ENCODE measurements at regions not wholly inside any gene's neighbourhood (a gene's known extent, or its start where the extent isn't known, plus 50 kb on each side); places are given as distances from the start of the nearest gene placed in this dataset.

DNA sequence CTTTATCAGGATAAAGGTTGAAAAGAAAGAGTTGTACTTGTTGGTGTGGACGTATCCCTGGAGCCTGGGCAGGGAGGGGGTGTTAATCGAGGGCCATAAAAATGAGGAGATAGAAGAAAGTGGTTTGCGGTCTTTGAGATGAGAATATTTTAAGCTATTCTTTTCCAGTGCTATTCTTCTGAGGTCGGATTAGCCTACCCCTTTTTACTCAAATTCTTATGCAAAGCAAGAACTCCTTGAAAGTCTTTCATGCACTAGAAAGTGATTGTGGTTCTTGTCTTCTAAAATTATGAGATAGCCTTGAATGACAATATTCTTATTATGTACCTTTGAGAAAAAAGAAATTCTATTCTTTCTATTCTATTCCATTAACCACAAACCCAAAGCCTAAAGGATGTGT is 201.3 kb upstream of the SEMA3C start:
- no peak for DNase-seq
- Histone ChIP-seq H3K9me3 (ENCODE audit: control insufficient read depth, low read depth, low read length) (no peaks in the 10 kb centered on the region), H3K4me1 (ENCODE audit: control insufficient read depth, insufficient read depth, low read length) (no peaks in the 10 kb centered on the region), H3K27ac (ENCODE audit: low read length) (no peak overlapping the region), H3K4me3 (ENCODE audit: low read length) (no peak overlapping the region), H3K36me3 (ENCODE audit: control insufficient read depth, insufficient read depth, low read length) (no peaks in the 10 kb centered on the region), H3K27me3 (ENCODE audit: control insufficient read depth, insufficient read depth, low read length) (no peaks in the 10 kb centered on the region)
- 100% methylated on average over 2 of the region's 4 CpGs for WGBS (ENCODE audit: insufficient coverage, low lambda C conversion rate)

DNA sequence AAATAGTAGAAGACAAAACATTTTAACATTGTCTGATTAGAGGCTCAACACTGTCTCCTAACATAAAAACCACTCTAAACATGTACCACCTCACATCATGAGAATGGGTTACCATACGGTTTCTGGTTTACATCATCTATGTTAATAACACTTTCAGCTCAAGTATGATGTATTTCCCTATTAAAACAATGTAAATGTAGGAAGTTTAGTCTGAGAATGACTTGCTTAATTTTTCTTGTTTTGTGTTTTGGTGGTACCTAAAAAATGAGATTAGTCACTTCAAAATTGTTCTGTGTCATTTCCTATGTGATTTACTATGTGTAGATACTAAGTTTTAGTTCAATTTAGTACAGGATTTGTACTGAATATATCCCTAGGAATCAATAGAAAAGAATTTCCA is 195.8 kb upstream of the SEMA3C start:
- Histone ChIP-seq H3K9me3 (ENCODE audit: control insufficient read depth, low read depth, low read length) (no peaks in the 10 kb centered on the region), H3K4me3 (ENCODE audit: low read length) (no peak overlapping the region), H3K36me3 (ENCODE audit: control insufficient read depth, insufficient read depth, low read length) (no peaks in the 10 kb centered on the region), H3K27ac (ENCODE audit: low read length) (no peak overlapping the region), H3K27me3 (ENCODE audit: control insufficient read depth, insufficient read depth, low read length) (no peaks in the 10 kb centered on the region), H3K4me1 (ENCODE audit: control insufficient read depth, insufficient read depth, low read length) (no peaks in the 10 kb centered on the region)
- no peak for DNase-seq
- no CpG with 5 or more reads among the region's 1 CpG for WGBS (ENCODE audit: insufficient coverage, low lambda C conversion rate)

DNA sequence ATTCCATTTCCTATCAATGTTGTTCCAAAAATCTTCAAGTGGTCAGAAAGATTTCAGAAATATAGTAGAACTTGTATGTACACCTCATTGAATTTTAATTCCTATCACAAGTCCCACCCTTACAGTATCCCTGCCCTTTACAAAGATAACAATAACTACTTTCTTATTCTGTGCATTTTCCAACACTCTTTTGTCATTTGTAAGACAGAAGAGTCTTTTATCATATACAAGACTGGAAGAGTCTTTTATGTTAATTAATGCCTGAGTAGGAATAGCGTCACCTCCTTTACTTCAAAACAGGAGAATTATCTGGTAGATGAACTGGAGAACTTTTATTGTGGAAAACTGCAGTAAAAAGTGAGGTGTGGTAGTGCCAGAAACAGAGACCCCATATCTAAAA is 193.9 kb upstream of the SEMA3C start:
- Histone ChIP-seq H3K27me3 (ENCODE audit: control insufficient read depth, insufficient read depth, low read length) (no peaks in the 10 kb centered on the region), H3K4me1 (ENCODE audit: control insufficient read depth, insufficient read depth, low read length) (no peaks in the 10 kb centered on the region), H3K4me3 (ENCODE audit: low read length) (no peak overlapping the region), H3K9me3 (ENCODE audit: control insufficient read depth, low read depth, low read length) (no peaks in the 10 kb centered on the region), H3K27ac (ENCODE audit: low read length) (no peak overlapping the region), H3K36me3 (ENCODE audit: control insufficient read depth, insufficient read depth, low read length) (no peaks in the 10 kb centered on the region)
- 100% methylated on average over 1 of the region's 1 CpG for WGBS (ENCODE audit: insufficient coverage, low lambda C conversion rate)
- DNase-seq, result no peak

DNA sequence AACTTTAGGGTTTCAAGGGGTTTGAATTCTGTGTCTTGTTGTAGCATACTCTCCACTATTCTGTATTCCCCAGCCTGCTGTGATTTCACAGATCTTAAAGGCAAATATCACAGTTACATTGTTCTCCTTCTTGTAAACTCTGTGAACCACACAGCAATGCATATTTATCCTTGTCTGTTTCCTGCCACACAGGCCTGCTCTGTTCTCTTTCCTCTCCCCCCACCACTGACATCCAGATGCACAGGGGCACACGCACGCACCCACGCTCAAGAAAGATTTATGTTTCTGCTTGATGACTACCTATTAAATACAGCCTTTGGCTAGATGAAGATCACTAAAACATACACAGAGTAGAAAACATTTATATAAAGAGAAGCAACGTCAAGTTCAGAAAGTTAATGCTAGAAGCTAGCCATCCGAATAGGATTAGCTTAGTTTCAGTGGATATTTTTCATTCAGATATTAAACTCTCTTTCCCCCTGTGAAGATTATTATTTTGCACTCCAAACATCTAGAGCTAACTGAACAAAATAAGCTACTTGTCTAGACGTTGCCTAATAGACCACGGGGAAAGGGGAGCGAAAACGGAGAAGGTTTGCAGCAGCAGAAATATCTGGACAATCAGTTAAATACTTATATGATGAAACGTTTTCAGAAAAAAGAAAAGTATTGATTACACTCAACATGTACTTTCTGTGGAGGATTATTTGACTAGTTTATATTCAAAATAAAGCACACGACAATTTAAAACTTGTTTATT is 193.1 kb upstream of the SEMA3C start:
- Histone ChIP-seq H3K4me3 (ENCODE audit: low read length) (no peak overlapping the region), H3K4me1 (ENCODE audit: control insufficient read depth, insufficient read depth, low read length) (no peaks in the 10 kb centered on the region), H3K9me3 (ENCODE audit: control insufficient read depth, low read depth, low read length) (no peaks in the 10 kb centered on the region), H3K27me3 (ENCODE audit: control insufficient read depth, insufficient read depth, low read length) (no peaks in the 10 kb centered on the region), H3K36me3 (ENCODE audit: control insufficient read depth, insufficient read depth, low read length) (no peaks in the 10 kb centered on the region), H3K27ac (ENCODE audit: low read length) (no peak overlapping the region)
- DNase-seq, result peak in 1 of 2 donors; percentile 11
- WGBS (ENCODE audit: insufficient coverage, low lambda C conversion rate), result 77% methylated on average over 2 of the region's 11 CpGs

DNA sequence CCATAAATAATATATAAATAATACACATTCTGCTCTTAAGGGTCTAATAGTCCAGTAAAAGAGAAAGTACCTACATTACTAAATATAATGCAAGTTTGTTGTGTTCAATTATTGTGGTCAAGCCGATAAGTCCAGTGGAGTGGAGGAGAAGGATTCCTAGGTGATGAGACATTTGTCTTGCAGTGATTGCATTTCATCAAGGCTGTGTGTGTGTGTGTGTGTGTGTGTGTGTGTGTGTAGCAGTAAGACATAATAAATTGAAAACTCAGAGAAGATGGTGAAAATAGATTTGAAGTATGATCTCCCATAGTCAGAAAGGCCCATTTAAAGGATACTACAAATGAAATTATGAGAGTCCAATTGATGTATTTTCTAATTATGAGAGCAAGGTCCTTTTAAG is 192.5 kb upstream of the SEMA3C start:
- no peaks in the 10 kb centered on the region for H3K9me3 ChIP-seq (ENCODE audit: control insufficient read depth, low read depth, low read length)
- WGBS (ENCODE audit: insufficient coverage, low lambda C conversion rate), result no CpG with 5 or more reads among the region's 1 CpG
- no peak overlapping the region for H3K4me3 ChIP-seq (ENCODE audit: low read length)
- no peak for DNase-seq
- H3K27ac ChIP-seq (ENCODE audit: low read length), result no peak overlapping the region
- no peaks in the 10 kb centered on the region for H3K4me1 ChIP-seq (ENCODE audit: control insufficient read depth, insufficient read depth, low read length)
- H3K27me3 ChIP-seq (ENCODE audit: control insufficient read depth, insufficient read depth, low read length), result no peaks in the 10 kb centered on the region
- no peaks in the 10 kb centered on the region for H3K36me3 ChIP-seq (ENCODE audit: control insufficient read depth, insufficient read depth, low read length)

DNA sequence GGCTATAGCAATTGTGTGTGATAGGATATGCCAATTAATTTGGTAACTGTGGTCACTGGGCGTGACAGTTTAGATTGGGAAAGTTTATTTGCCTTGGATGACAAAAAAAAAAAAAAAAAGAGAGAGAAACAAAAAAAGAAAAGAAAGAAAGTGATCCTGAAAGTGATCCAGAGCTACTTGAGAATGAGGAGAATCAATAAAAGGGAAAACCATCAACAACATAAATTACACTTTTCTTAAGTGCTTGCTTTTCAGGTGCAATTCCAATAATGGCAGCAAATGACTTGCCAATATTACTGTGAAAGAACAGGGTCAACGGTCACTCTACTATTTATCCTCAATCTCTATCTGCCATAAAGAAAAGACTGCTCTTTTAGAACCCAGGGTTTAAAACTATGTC is 191.8 kb upstream of the SEMA3C start:
- WGBS (ENCODE audit: insufficient coverage, low lambda C conversion rate), result 100% methylated on average over 1 of the region's 2 CpGs
- no peak overlapping the region for H3K27ac ChIP-seq (ENCODE audit: low read length)
- H3K4me1 ChIP-seq (ENCODE audit: control insufficient read depth, insufficient read depth, low read length), result no peaks in the 10 kb centered on the region
- no peaks in the 10 kb centered on the region for H3K36me3 ChIP-seq (ENCODE audit: control insufficient read depth, insufficient read depth, low read length)
- no peak for DNase-seq
- no peaks in the 10 kb centered on the region for H3K9me3 ChIP-seq (ENCODE audit: control insufficient read depth, low read depth, low read length)
- no peak overlapping the region for H3K4me3 ChIP-seq (ENCODE audit: low read length)
- no peaks in the 10 kb centered on the region for H3K27me3 ChIP-seq (ENCODE audit: control insufficient read depth, insufficient read depth, low read length)

DNA sequence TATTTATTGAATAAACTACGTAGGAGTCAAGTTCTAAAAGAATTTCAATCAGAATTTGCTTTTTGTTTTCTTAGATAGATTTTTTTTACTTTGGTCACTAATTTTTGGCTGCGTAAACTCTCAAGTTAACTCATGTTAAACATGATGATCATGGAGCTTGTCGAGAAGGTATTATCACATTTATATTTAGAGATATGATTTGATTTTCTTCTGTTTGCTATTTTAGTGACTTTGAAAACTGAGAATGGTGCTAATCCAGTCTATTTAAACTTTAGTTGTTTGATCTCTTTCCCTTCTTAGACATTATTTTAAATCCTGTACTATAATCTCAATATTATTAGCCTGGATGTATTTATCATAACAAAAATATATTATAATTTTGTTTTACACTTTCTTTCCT is 179.4 kb upstream of the SEMA3C start:
- no peak for DNase-seq
- no peaks in the 10 kb centered on the region for H3K27me3 ChIP-seq (ENCODE audit: control insufficient read depth, insufficient read depth, low read length)
- H3K9me3 ChIP-seq (ENCODE audit: control insufficient read depth, low read depth, low read length), result no peaks in the 10 kb centered on the region
- H3K4me1 ChIP-seq (ENCODE audit: control insufficient read depth, insufficient read depth, low read length), result no peaks in the 10 kb centered on the region
- no peak overlapping the region for H3K27ac ChIP-seq (ENCODE audit: low read length)
- no peak overlapping the region for H3K4me3 ChIP-seq (ENCODE audit: low read length)
- 80% methylated on average over 3 of the region's 3 CpGs for WGBS (ENCODE audit: insufficient coverage, low lambda C conversion rate)
- H3K36me3 ChIP-seq (ENCODE audit: control insufficient read depth, insufficient read depth, low read length), result no peaks in the 10 kb centered on the region

DNA sequence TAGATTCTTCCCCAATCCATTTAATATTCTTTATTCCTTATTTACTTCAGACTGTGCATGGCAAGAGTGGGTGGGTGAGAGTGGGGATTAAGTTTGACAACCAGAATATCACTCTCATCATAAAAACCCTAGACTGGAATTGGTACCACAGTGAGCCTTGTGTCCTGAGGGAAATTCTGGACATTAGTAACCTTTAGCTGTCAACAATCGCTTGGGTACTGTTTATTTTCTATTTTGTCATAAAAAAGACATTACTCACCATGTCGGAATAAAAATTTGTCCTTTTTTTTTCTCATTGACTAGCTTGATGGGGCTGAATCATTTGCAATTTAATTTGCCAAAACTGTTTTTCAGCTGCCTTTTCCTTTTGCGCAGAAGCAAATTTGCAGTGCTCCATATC is 176.1 kb upstream of the SEMA3C start:
- Histone ChIP-seq H3K27ac (ENCODE audit: low read length) (no peak overlapping the region), H3K27me3 (ENCODE audit: control insufficient read depth, insufficient read depth, low read length) (no peaks in the 10 kb centered on the region), H3K4me1 (ENCODE audit: control insufficient read depth, insufficient read depth, low read length) (no peaks in the 10 kb centered on the region), H3K9me3 (ENCODE audit: control insufficient read depth, low read depth, low read length) (no peaks in the 10 kb centered on the region), H3K4me3 (ENCODE audit: low read length) (no peak overlapping the region), H3K36me3 (ENCODE audit: control insufficient read depth, insufficient read depth, low read length) (no peaks in the 10 kb centered on the region)
- 54% methylated on average over 2 of the region's 3 CpGs for WGBS (ENCODE audit: insufficient coverage, low lambda C conversion rate)
- no peak for DNase-seq

DNA sequence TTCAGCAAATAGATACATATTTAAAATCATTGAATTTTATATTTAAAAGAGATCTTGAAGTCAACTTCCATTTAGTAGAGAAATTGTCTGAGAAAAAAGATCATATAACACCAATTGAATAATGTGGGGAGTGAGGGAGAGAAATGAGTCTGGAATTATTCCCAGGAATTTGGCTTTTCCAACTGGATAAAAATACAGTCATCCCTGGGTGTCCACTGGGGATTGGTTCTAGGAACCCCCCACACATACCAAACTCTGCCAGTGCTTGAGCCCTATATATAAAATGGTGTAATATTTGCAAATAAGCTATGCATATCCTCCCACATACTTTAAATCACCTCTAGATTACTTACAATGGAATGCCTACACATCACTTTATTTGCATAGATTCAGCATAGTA is 162.8 kb upstream of the SEMA3C start:
- Histone ChIP-seq H3K27ac (ENCODE audit: low read length) (no peak overlapping the region), H3K27me3 (ENCODE audit: control insufficient read depth, insufficient read depth, low read length) (no peaks in the 10 kb centered on the region), H3K4me3 (ENCODE audit: low read length) (no peak overlapping the region), H3K9me3 (ENCODE audit: control insufficient read depth, low read depth, low read length) (no peaks in the 10 kb centered on the region), H3K36me3 (ENCODE audit: control insufficient read depth, insufficient read depth, low read length) (no peaks in the 10 kb centered on the region), H3K4me1 (ENCODE audit: control insufficient read depth, insufficient read depth, low read length) (no peaks in the 10 kb centered on the region)
- DNase-seq, result no peak

DNA sequence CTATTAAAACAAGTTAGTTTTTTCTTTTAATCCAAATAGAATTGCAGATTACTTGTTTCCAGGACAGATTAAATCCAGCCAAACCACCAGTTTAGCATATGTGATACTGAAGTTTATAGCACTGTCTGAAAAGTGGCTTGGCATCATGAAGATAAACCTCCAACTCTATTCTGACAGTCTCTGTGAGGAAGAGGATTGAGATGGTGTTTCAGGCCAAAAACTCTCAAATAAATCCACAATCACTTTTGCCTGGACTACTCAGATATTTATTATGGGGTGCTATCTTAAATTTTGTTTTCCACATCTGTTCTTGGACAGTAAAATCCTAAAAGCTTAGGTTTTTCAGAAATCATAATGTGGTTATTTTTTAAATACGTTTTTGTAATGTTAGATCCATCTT is 161.7 kb upstream of the SEMA3C start:
- H3K4me1 ChIP-seq (ENCODE audit: control insufficient read depth, insufficient read depth, low read length), result no peaks in the 10 kb centered on the region
- no peaks in the 10 kb centered on the region for H3K27me3 ChIP-seq (ENCODE audit: control insufficient read depth, insufficient read depth, low read length)
- H3K9me3 ChIP-seq (ENCODE audit: control insufficient read depth, low read depth, low read length), result no peaks in the 10 kb centered on the region
- WGBS (ENCODE audit: insufficient coverage, low lambda C conversion rate), result 90% methylated on average over 1 of the region's 1 CpG
- no peaks in the 10 kb centered on the region for H3K36me3 ChIP-seq (ENCODE audit: control insufficient read depth, insufficient read depth, low read length)
- H3K4me3 ChIP-seq (ENCODE audit: low read length), result no peak overlapping the region
- no peak for DNase-seq
- H3K27ac ChIP-seq (ENCODE audit: low read length), result no peak overlapping the region

DNA sequence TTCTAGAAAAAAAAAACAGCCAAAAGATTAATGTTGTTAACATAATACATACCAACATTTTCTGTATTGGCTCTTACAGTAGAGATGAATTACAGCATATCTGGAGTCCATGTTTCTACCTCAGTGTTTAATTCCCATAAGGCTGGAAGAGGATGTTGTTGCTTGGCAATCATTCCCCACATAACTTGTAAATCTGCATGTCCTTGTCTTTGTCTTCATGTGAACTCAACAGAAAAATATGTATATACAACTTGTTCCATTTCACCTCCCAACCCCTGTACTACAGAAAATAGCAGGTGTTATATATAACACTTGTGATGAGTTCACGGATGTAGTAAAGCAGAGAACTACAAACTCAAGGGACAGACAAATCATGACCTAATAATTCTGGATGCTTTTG is 160.9 kb upstream of the SEMA3C start:
- peak in 1 of 2 donors; percentile 3 for DNase-seq
- H3K27ac ChIP-seq (ENCODE audit: low read length), result no peak overlapping the region
- H3K36me3 ChIP-seq (ENCODE audit: control insufficient read depth, insufficient read depth, low read length), result no peaks in the 10 kb centered on the region
- H3K9me3 ChIP-seq (ENCODE audit: control insufficient read depth, low read depth, low read length), result no peaks in the 10 kb centered on the region
- no peaks in the 10 kb centered on the region for H3K27me3 ChIP-seq (ENCODE audit: control insufficient read depth, insufficient read depth, low read length)
- H3K4me3 ChIP-seq (ENCODE audit: low read length), result no peak overlapping the region
- H3K4me1 ChIP-seq (ENCODE audit: control insufficient read depth, insufficient read depth, low read length), result no peaks in the 10 kb centered on the region
- WGBS (ENCODE audit: insufficient coverage, low lambda C conversion rate), result 80% methylated on average over 1 of the region's 1 CpG
